Loucy (cell line): ENCODE measurements at regions not wholly inside any gene's neighbourhood (a gene's known extent, or its start where the extent isn't known, plus 50 kb on each side); places are given as distances from the start of the nearest gene placed in this dataset.

Source experiments
- EZH2phosphoT487 ChIP-seq: fragments of 200-600 bp; IDR thresholded peaks from 2 replicates; pipeline ENCODE4 v1.6.1; 2018; ENCODE audit warnings: antibody characterized with exemption, mild to moderate bottlenecking, moderate library complexity, borderline replicate concordance
- TF ChIP-seq, protein P1 (sequence below): fragments of 200-600 bp; sonication (generic); conservative IDR thresholded peaks from 2 replicates; pipeline ENCODE4 v1.5.1; 2014; ENCODE audit warnings: mild to moderate bottlenecking, antibody characterized with exemption, low read length

DNA sequence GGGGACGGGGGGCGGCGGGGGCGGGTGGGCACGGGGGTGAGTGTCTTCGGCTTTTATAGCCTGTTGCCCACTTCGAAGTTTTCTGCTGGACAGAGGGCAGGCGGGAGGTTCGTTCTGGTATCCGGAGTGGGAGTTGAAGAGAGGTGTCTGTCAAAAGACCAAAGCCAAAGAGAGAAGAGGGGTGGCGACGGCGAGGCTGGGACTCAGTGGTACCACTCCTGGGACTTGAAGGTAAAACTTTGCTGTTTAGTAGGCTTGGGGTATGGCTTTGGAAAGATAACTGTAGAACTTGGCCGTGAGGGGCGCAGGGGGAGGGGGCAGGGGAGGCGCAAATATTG, 215.8 kb upstream of the DTNA start:
- TF ChIP-seq, protein P1, sequence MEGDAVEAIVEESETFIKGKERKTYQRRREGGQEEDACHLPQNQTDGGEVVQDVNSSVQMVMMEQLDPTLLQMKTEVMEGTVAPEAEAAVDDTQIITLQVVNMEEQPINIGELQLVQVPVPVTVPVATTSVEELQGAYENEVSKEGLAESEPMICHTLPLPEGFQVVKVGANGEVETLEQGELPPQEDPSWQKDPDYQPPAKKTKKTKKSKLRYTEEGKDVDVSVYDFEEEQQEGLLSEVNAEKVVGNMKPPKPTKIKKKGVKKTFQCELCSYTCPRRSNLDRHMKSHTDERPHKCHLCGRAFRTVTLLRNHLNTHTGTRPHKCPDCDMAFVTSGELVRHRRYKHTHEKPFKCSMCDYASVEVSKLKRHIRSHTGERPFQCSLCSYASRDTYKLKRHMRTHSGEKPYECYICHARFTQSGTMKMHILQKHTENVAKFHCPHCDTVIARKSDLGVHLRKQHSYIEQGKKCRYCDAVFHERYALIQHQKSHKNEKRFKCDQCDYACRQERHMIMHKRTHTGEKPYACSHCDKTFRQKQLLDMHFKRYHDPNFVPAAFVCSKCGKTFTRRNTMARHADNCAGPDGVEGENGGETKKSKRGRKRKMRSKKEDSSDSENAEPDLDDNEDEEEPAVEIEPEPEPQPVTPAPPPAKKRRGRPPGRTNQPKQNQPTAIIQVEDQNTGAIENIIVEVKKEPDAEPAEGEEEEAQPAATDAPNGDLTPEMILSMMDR: no peak
- TF ChIP-seq EZH2phosphoT487: no peak
